SK-N-SH (cell line): ENCODE measurements at regions not wholly inside any gene's neighbourhood (a gene's known extent, or its start where the extent isn't known, plus 50 kb on each side); places are given as distances from the start of the nearest gene placed in this dataset.
"Not testable (repeated sequence)": the region's sequence is repeated elsewhere in the genome, so short reads cannot be mapped to it uniquely, and the experiment has no call there.

ENCODE experiments used
- CTCF ChIA-PET: fragments of 300-600, 350-600 bp; formaldehyde crosslinking; extraction: SDS; loops from one replicate; lab custom pipeline; 2021; lab: Yijun Ruan, JAX
- POLR2A ChIA-PET: fragments of 350-600 bp; sonication (Branson Sonifier 250); formaldehyde crosslinking; extraction: SDS; loops from one replicate; lab custom pipeline; 2020; ENCODE audit warnings: antibody characterized with exemption, inconsistent platforms; lab: Yijun Ruan, JAX
- DNase-seq: peaks from one replicate; pipeline ENCODE4 v3.0.0; 2012
- H2AFZ ChIP-seq: fragments of 200-600 bp; sonication (generic); 2 replicates; pipeline ENCODE4 v1.8.1; 2016; ENCODE audit warnings: antibody characterized with exemption, mild to moderate bottlenecking, low read depth
- H3F3A ChIP-seq: fragments of 200-600 bp; sonication (generic); replicated peaks from 2 replicates; pipeline ENCODE3; 2016; ENCODE audit warnings: antibody characterized with exemption, mild to moderate bottlenecking; ENCODE audit not compliant: insufficient read depth
- H3K27ac ChIP-seq, 2 experiments: fragments of 200-500 bp in 1 of 2; fragments of 200-600 bp in 1 of 2; sonication (Bioruptor generic) in 1 of 2; sonication (generic), shearing (Covaris generic) in 1 of 2; 2 replicates each; pipeline versions ENCODE4 v1.5.1 to v1.6.1; 2014 to 2016; ENCODE audit warnings: low read depth in 2 of 2, inconsistent platforms in 1 of 2, low read length in 1 of 2, mild to moderate bottlenecking in 1 of 2, mixed read lengths in 1 of 2
- H3K27me3 ChIP-seq: fragments of 200-600 bp; sonication (generic), shearing (Covaris generic); 2 replicates; pipeline ENCODE4 v1.6.1; 2016; ENCODE audit warnings: mixed run types; ENCODE audit not compliant: insufficient read depth
- H3K36me3 ChIP-seq, 2 experiments: fragments of 200-500 bp in 1 of 2; fragments of 200-600 bp in 1 of 2; sonication (Bioruptor generic) in 1 of 2; sonication (generic) in 1 of 2; replicated peaks in 1 of 2; 2 replicates each; pipeline versions ENCODE3 to v1.5.1; 2014 to 2016; ENCODE audit warnings: low read length in 1 of 2, mild to moderate bottlenecking in 1 of 2; ENCODE audit not compliant: insufficient read depth in 2 of 2, control insufficient read depth in 1 of 2
- H3K4me1 ChIP-seq, 2 experiments: fragments of 200-500 bp in 1 of 2; fragments of 200-600 bp in 1 of 2; sonication (Bioruptor generic) in 1 of 2; sonication (generic), shearing (Covaris generic) in 1 of 2; 2 replicates each; pipeline versions ENCODE4 v1.5.1 to v1.6.1; 2014 to 2016; ENCODE audit warnings: low read depth in 1 of 2, low read length in 1 of 2, mixed run types in 1 of 2; ENCODE audit not compliant: insufficient read depth in 2 of 2, control insufficient read depth in 1 of 2
- H3K4me2 ChIP-seq: fragments of 200-600 bp; sonication (generic), shearing (Covaris generic); 2 replicates; pipeline ENCODE4 v1.6.1; 2017; ENCODE audit warnings: mixed run types
- H3K4me3 ChIP-seq, 2 experiments: fragments of 200-500 bp in 1 of 2; fragments of 200-600 bp in 1 of 2; sonication (Bioruptor generic) in 1 of 2; sonication (generic), shearing (Covaris generic) in 1 of 2; 2 replicates each; pipeline versions ENCODE4 v1.5.1 to v1.8.1; 2014 to 2016; ENCODE audit warnings: low read depth in 2 of 2, inconsistent platforms in 1 of 2, low read length in 1 of 2, mild to moderate bottlenecking in 1 of 2, mixed read lengths in 1 of 2, moderate library complexity in 1 of 2
- H3K79me2 ChIP-seq: fragments of 200-600 bp; sonication (generic); 2 replicates; pipeline ENCODE4 v1.8.1; 2017; ENCODE audit warnings: mild to moderate bottlenecking; ENCODE audit not compliant: insufficient read depth
- H3K9ac ChIP-seq: fragments of 200-600 bp; sonication (generic); 2 replicates; pipeline ENCODE4 v1.6.1; 2017; ENCODE audit warnings: mixed run types
- H3K9me2 ChIP-seq: fragments of 200-600 bp; sonication (generic); 2 replicates; pipeline ENCODE4 v1.6.1; 2017; ENCODE audit warnings: mixed run types
- H3K9me3 ChIP-seq: fragments of 200-600 bp; sonication (generic); 2 replicates; pipeline ENCODE4 v1.6.1; 2017; ENCODE audit warnings: mixed run types, mild to moderate bottlenecking, moderate library complexity
- H4K20me1 ChIP-seq: fragments of 200-600 bp; sonication (generic); 2 replicates; pipeline ENCODE4 v1.6.1; 2017; ENCODE audit warnings: mild to moderate bottlenecking, mixed run types; ENCODE audit not compliant: insufficient read depth
- CHD2 ChIP-seq: fragments of 150-350 bp; IDR thresholded peaks from 2 replicates; pipeline ENCODE4 v1.6.1; 2018; ENCODE audit warnings: low read length; ENCODE audit not compliant: partially characterized antibody
- ELF1 ChIP-seq: IDR thresholded peaks from 2 replicates; pipeline ENCODE4 v1.4.0; 2012
- EZH2phosphoT487 ChIP-seq: fragments of 200-600 bp; sonication (generic); IDR thresholded peaks from 2 replicates; pipeline ENCODE4 v1.6.1; 2017; ENCODE audit warnings: low read depth, mixed run types, mild to moderate bottlenecking, antibody characterized with exemption, moderate library complexity, borderline replicate concordance
- GABPA ChIP-seq: IDR thresholded peaks from 2 replicates; pipeline ENCODE4 v1.4.0; 2012; ENCODE audit warnings: low read depth, mild to moderate bottlenecking
- MEF2A ChIP-seq: IDR thresholded peaks from 2 replicates; pipeline ENCODE4 v1.4.0; 2012; ENCODE audit warnings: low read depth, borderline replicate concordance
- MXI1 ChIP-seq: IDR thresholded peaks from 2 replicates; pipeline ENCODE4 v1.6.1; 2012; ENCODE audit warnings: mild to moderate bottlenecking, low read depth, low read length, improper control_type of control experiment
- NRF1 ChIP-seq: IDR thresholded peaks from 2 replicates; pipeline ENCODE4 v1.6.1; 2012; ENCODE audit warnings: low read depth, mild to moderate bottlenecking, low read length
- POLR2AphosphoS5 ChIP-seq: IDR thresholded peaks from 2 replicates; pipeline ENCODE4 v1.6.1; 2012; ENCODE audit warnings: low read depth, low read length
- RAD21 ChIP-seq: IDR thresholded peaks from 2 replicates; pipeline ENCODE4 v1.6.1; 2012; ENCODE audit warnings: mild to moderate bottlenecking, low read length
- RXRA ChIP-seq: IDR thresholded peaks from 2 replicates; pipeline ENCODE4 v1.4.0; 2012; ENCODE audit warnings: low read depth, mild to moderate bottlenecking, borderline replicate concordance
- SIN3A ChIP-seq: IDR thresholded peaks from 2 replicates; pipeline ENCODE4 v1.6.1; 2012; ENCODE audit warnings: low read depth, mild to moderate bottlenecking, low read length, moderate library complexity, borderline replicate concordance
- SMC3 ChIP-seq: IDR thresholded peaks from 2 replicates; pipeline ENCODE4 v1.6.1; 2012; ENCODE audit warnings: low read depth, low read length, improper control_type of control experiment
- TCF12 ChIP-seq: IDR thresholded peaks from 2 replicates; pipeline ENCODE4 v1.4.0; 2012
- TEAD4 ChIP-seq: IDR thresholded peaks from 2 replicates; pipeline ENCODE4 v1.4.0; 2012; ENCODE audit warnings: mild to moderate bottlenecking, borderline replicate concordance; ENCODE audit not compliant: insufficient read depth
- WGBS: methylation state at CpG from one replicate; pipeline ENCODE4 v1.1.6; 2017; ENCODE audit warnings: low lambda C conversion rate; 5-methylcytosine and 5-hydroxymethylcytosine counted together
- TF ChIP-seq, protein P1 (sequence below): IDR thresholded peaks from 2 replicates; pipeline ENCODE4 v1.4.0; 2012; ENCODE audit warnings: low read depth

DNA sequence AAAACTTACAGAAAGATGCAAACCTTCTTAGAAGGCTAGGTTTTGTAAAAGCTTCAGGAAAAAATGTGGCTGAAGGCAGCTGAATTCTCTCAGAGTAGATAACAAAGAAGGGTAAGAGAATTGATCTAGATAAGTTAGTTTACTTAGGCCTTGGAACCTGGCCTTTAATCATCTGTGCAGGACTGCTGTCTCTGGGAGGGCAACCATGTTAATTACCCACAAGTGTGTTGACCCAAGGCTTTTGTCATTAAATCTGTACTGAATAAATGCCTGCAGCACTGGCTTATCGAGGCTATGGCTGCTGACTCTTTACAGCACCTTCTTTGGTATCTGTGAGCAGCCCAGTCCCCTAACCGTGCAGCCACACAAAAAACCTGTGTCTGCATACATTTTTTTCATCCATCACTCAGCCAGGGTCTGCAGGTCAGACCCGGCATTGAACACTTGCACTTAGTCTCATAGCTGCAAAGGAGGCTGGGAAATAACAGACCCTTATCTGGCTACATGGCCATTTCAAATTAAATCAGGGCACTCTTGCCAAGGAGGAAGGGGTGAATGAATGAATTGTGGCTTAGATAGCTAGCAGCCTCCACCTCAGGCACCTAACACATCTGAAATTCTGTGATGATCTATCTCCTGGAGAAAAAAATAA, 86.4 kb upstream of the EPCAM start:
- Histone ChIP-seq H3K27ac (peak overlapping the region in 1 of 2 experiments; percentile 80; a peak in 2 of 4 replicates), H3K79me2 (no peaks in the 10 kb centered on the region), H3F3A (no peaks in the 10 kb centered on the region), H3K27me3 (no peaks in the 10 kb centered on the region), H3K9me3 (no peaks in the 10 kb centered on the region), H2AFZ (no peak overlapping the region), H3K4me2 (no peak overlapping the region), H3K9ac (no peak overlapping the region), H4K20me1 (no peaks in the 10 kb centered on the region), H3K36me3 (no peaks in the 10 kb centered on the region), H3K9me2 (no peaks in the 10 kb centered on the region), H3K4me3 (no peak overlapping the region), H3K4me1 (peaks cover 7 to 10% of the 10 kb centered on the region in 2 experiments; a peak in 2 of 4 replicates)
- CTCF ChIA-PET = interaction anchor here (0.7 to 3.7 kb wide), 7 partner anchors 9 to 364 kb away, joined by 3 to 31 read pairs (median 4); no protein-coding TSS in a partner anchor
- POLR2A ChIA-PET = no interaction called here
- TF ChIP-seq TCF12 (no peak), RAD21 (no peak), ELF1 (no peak), CHD2 (no peak), MXI1 (no peak), GABPA (no peak), TEAD4 (no peak), POLR2AphosphoS5 (no peak), SMC3 (no peak), NRF1 (no peak)
- TF ChIP-seq, protein P1, sequence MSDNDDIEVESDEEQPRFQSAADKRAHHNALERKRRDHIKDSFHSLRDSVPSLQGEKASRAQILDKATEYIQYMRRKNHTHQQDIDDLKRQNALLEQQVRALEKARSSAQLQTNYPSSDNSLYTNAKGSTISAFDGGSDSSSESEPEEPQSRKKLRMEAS = no peak
- DNase-seq = no peak
- 88% methylated on average over 3 of the region's 3 CpGs for WGBS

DNA sequence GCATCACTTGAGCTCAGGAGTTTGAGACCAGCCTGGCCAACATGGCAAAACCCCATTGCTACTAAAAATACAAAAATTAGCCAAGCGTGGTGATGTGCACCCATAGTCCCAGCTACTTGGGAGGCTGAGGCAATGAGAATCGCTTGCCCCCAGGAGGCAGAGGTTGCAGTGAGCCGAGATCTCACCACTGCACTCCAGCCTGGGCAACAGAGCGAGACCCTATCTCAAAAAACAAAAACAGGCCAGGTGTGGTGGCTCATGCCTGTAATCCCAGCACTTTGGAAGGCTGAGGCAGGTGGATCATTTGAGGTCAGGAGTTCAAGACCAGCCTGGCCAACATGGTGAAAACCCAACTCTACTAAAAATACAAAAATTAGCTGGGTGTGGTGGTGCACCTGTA, 89.6 kb upstream of the EPCAM start:
- H2AFZ ChIP-seq, H3K4me3 ChIP-seq, H3K27ac ChIP-seq, H3K9me2 ChIP-seq, H3K9ac ChIP-seq, H3F3A ChIP-seq, POLR2A ChIA-PET, H3K27me3 ChIP-seq, H4K20me1 ChIP-seq, H3K79me2 ChIP-seq, DNase-seq, H3K36me3 ChIP-seq, H3K4me2 ChIP-seq, H3K9me3 ChIP-seq: not testable (repeated sequence)
- WGBS = 98% methylated on average over 4 of the region's 4 CpGs
- CTCF ChIA-PET = interaction anchor here (0.6 to 1.4 kb wide), 4 partner anchors 18 to 296 kb away, joined by 3 to 6 read pairs (median 4); no protein-coding TSS in a partner anchor
- peaks cover 3 to 11% of the 10 kb centered on the region in 2 experiments; a peak in 2 of 4 replicates for H3K4me1 ChIP-seq

DNA sequence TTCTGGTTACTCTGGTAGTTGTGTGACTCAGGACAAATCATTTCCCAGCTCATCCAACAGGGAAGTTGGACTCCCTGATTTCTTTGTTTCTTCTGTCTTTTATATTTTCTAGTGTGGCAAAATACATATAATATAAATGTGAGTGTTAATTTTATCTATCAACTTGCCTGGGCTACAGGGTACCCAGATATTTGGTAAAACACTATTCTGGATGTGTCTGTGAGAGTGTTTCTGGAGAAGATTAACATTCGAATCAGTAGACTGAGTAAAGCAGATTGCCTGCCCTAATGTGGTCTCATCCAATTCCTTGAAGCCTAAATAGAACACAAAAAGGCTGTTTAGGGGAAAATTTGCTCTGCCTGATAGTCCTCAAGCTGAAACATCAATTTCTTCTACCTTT, 91.1 kb upstream of the EPCAM start:
- no peaks in the 10 kb centered on the region for H4K20me1 ChIP-seq
- no peak overlapping the region for H3K4me3 ChIP-seq
- no peak overlapping the region for H3K27ac ChIP-seq
- H3K4me2 ChIP-seq = no peak overlapping the region
- 91% methylated on average over 1 of the region's 1 CpG for WGBS
- H3K9me3 ChIP-seq = no peaks in the 10 kb centered on the region
- no peaks in the 10 kb centered on the region for H3K9me2 ChIP-seq
- H3K27me3 ChIP-seq = no peaks in the 10 kb centered on the region
- POLR2A ChIA-PET = no interaction called here
- peaks cover 7 to 10% of the 10 kb centered on the region in 2 experiments; a peak in 2 of 4 replicates for H3K4me1 ChIP-seq
- no peak for DNase-seq
- H3K9ac ChIP-seq = no peak overlapping the region
- TF ChIP-seq SIN3A (no peak), RXRA (no peak), MEF2A (no peak), CHD2 (no peak), POLR2AphosphoS5 (no peak), EZH2phosphoT487 (no peak)
- no peak overlapping the region for H2AFZ ChIP-seq
- no peaks in the 10 kb centered on the region for H3K36me3 ChIP-seq
- CTCF ChIA-PET = interaction anchor here (0.6 to 3.1 kb wide), 7 partner anchors 11 to 263 kb away, joined by 3 to 22 read pairs (median 4); no protein-coding TSS in a partner anchor
- H3F3A ChIP-seq = peaks cover 12% of the 10 kb centered on the region
- H3K79me2 ChIP-seq = no peaks in the 10 kb centered on the region
